ENCODE measurements at regions not wholly inside any gene's neighbourhood (a gene's known extent, or its start where the extent isn't known, plus 50 kb on each side); places are given as distances from the start of the nearest gene placed in this dataset.

GRCh38 chr2:187912950-187913349 is 358.7 kb upstream of the TFPI start:
- Histone ChIP-seq H3K27ac (ENCODE audit: low read depth, low read length) (no peak overlapping the region), H3K4ac (ENCODE audit: low read depth, low read length) (no peak overlapping the region), H2AK5ac (ENCODE audit: low read length) (no peak overlapping the region), H2BK120ac (ENCODE audit: low read depth, low read length) (no peak overlapping the region), H3K9ac (ENCODE audit: low read length) (no peak overlapping the region), H3K4me3 (ENCODE audit: low read length) (no peak overlapping the region), H3K27me3 (ENCODE audit: insufficient read depth, low read length, poor library complexity) (no peaks in the 10 kb centered on the region), H3K79me2 (ENCODE audit: control insufficient read depth, insufficient read depth, low read length) (no peaks in the 10 kb centered on the region), H3K18ac (ENCODE audit: low read length) (no peak overlapping the region), H2BK15ac (replicated peaks; ENCODE audit: low read depth) (no peak overlapping the region), H4K8ac (ENCODE audit: low read depth, low read length) (no peak overlapping the region), H4K5ac (ENCODE audit: low read length) (no peak overlapping the region), H3K79me1 (ENCODE audit: low read length) (no peaks in the 10 kb centered on the region), H3K4me2 (ENCODE audit: low read length) (no peak overlapping the region), H3K36me3 (ENCODE audit: control insufficient read depth, insufficient read depth, low read length) (no peaks in the 10 kb centered on the region), H2BK5ac (ENCODE audit: low read length) (no peak overlapping the region), H3K23ac (ENCODE audit: low read length) (no peak overlapping the region), H3K4me1 (ENCODE audit: control insufficient read depth, low read depth, low read length) (no peaks in the 10 kb centered on the region), H3K56ac (ENCODE audit: low read length) (no peak overlapping the region)
- DNase-seq, result no peak

GRCh38 chr2:187915810-187916209 is 361.6 kb upstream of the TFPI start:
- Histone ChIP-seq H3K18ac (ENCODE audit: low read length) (no peak overlapping the region), H3K79me2 (ENCODE audit: control insufficient read depth, insufficient read depth, low read length) (no peaks in the 10 kb centered on the region), H2AK5ac (ENCODE audit: low read length) (no peak overlapping the region), H3K4me2 (ENCODE audit: low read length) (no peak overlapping the region), H3K4me1 (ENCODE audit: control insufficient read depth, low read depth, low read length) (no peaks in the 10 kb centered on the region), H3K27me3 (ENCODE audit: insufficient read depth, low read length, poor library complexity) (no peaks in the 10 kb centered on the region), H4K8ac (ENCODE audit: low read depth, low read length) (no peak overlapping the region), H3K56ac (ENCODE audit: low read length) (no peak overlapping the region), H3K36me3 (ENCODE audit: control insufficient read depth, insufficient read depth, low read length) (no peaks in the 10 kb centered on the region), H3K27ac (ENCODE audit: low read depth, low read length) (no peak overlapping the region), H2BK5ac (ENCODE audit: low read length) (no peak overlapping the region), H3K4ac (ENCODE audit: low read depth, low read length) (no peak overlapping the region), H3K23ac (ENCODE audit: low read length) (no peak overlapping the region), H3K79me1 (ENCODE audit: low read length) (no peaks in the 10 kb centered on the region), H2BK15ac (replicated peaks; ENCODE audit: low read depth) (no peak overlapping the region), H3K9ac (ENCODE audit: low read length) (no peak overlapping the region), H4K5ac (ENCODE audit: low read length) (no peak overlapping the region), H2BK120ac (ENCODE audit: low read depth, low read length) (no peak overlapping the region), H3K4me3 (ENCODE audit: low read length) (no peak overlapping the region)
- no peak for DNase-seq
- no CpG with 5 or more reads among the region's 4 CpGs for WGBS (ENCODE audit: extremely low coverage, insufficient coverage, low lambda C conversion rate)

DNA sequence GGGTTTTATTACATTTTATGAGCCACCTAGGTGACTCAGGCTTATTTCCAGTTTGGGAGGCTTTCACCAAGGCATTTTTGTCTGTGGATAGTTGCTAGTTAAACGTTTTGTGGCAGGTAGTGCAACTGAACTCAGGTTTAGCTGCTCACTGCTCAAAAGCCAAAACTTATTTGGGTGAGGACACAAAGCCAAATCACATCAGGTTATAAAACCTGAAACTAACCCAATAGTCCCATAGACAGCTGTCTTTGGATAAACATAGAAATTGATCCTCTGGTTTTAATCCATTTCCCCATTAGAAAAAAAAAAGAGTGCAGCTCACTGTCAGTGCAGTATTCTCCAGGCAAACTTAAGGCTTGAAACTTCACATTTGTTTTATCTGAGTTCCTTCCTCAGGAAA is 362.6 kb upstream of the TFPI start:
- WGBS (ENCODE audit: extremely low coverage, insufficient coverage, low lambda C conversion rate), result no CpG with 5 or more reads among the region's 1 CpG
- H3K79me1 ChIP-seq (ENCODE audit: low read length), result no peaks in the 10 kb centered on the region
- H3K79me2 ChIP-seq (ENCODE audit: control insufficient read depth, insufficient read depth, low read length), result no peaks in the 10 kb centered on the region
- no peak overlapping the region for H3K18ac ChIP-seq (ENCODE audit: low read length)
- H2BK5ac ChIP-seq (ENCODE audit: low read length), result no peak overlapping the region
- H4K5ac ChIP-seq (ENCODE audit: low read length), result no peak overlapping the region
- no peak overlapping the region for H3K9ac ChIP-seq (ENCODE audit: low read length)
- no peak overlapping the region for H3K27ac ChIP-seq (ENCODE audit: low read depth, low read length)
- no peak overlapping the region for H2BK120ac ChIP-seq (ENCODE audit: low read depth, low read length)
- no peak for DNase-seq
- H2AK5ac ChIP-seq (ENCODE audit: low read length), result no peak overlapping the region
- H2BK15ac ChIP-seq (replicated peaks; ENCODE audit: low read depth), result no peak overlapping the region
- no peak overlapping the region for H3K4me2 ChIP-seq (ENCODE audit: low read length)
- H3K23ac ChIP-seq (ENCODE audit: low read length), result no peak overlapping the region
- H3K27me3 ChIP-seq (ENCODE audit: insufficient read depth, low read length, poor library complexity), result no peaks in the 10 kb centered on the region
- H3K36me3 ChIP-seq (ENCODE audit: control insufficient read depth, insufficient read depth, low read length), result no peaks in the 10 kb centered on the region
- no peak overlapping the region for H3K4ac ChIP-seq (ENCODE audit: low read depth, low read length)
- no peak overlapping the region for H3K56ac ChIP-seq (ENCODE audit: low read length)
- H4K8ac ChIP-seq (ENCODE audit: low read depth, low read length), result no peak overlapping the region
- H3K4me1 ChIP-seq (ENCODE audit: control insufficient read depth, low read depth, low read length), result no peaks in the 10 kb centered on the region
- H3K4me3 ChIP-seq (ENCODE audit: low read length), result no peak overlapping the region

GRCh38 chr2:187917535-187917934 is 363.3 kb upstream of the TFPI start:
- no peak overlapping the region for H3K9ac ChIP-seq (ENCODE audit: low read length)
- no peak for DNase-seq

GRCh38 chr2:187918996-187919821 is 365.0 kb upstream of the TFPI start:
- no peak overlapping the region for H3K27ac ChIP-seq (ENCODE audit: low read depth, low read length)
- H3K4ac ChIP-seq (ENCODE audit: low read depth, low read length), result no peak overlapping the region
- H3K79me1 ChIP-seq (ENCODE audit: low read length), result no peaks in the 10 kb centered on the region
- no peak overlapping the region for H4K5ac ChIP-seq (ENCODE audit: low read length)
- H2AK5ac ChIP-seq (ENCODE audit: low read length), result no peak overlapping the region
- H3K56ac ChIP-seq (ENCODE audit: low read length), result no peak overlapping the region
- no peak overlapping the region for H2BK5ac ChIP-seq (ENCODE audit: low read length)
- no peak overlapping the region for H2BK120ac ChIP-seq (ENCODE audit: low read depth, low read length)
- no peak overlapping the region for H3K4me2 ChIP-seq (ENCODE audit: low read length)
- no peak overlapping the region for H3K18ac ChIP-seq (ENCODE audit: low read length)
- H3K23ac ChIP-seq (ENCODE audit: low read length), result no peak overlapping the region
- H3K4me1 ChIP-seq (ENCODE audit: control insufficient read depth, low read depth, low read length), result no peaks in the 10 kb centered on the region
- H3K79me2 ChIP-seq (ENCODE audit: control insufficient read depth, insufficient read depth, low read length), result no peaks in the 10 kb centered on the region
- no peaks in the 10 kb centered on the region for H3K27me3 ChIP-seq (ENCODE audit: insufficient read depth, low read length, poor library complexity)
- no CpG with 5 or more reads among the region's 4 CpGs for WGBS (ENCODE audit: extremely low coverage, insufficient coverage, low lambda C conversion rate)
- no peak overlapping the region for H2BK15ac ChIP-seq (replicated peaks; ENCODE audit: low read depth)
- no peaks in the 10 kb centered on the region for H3K36me3 ChIP-seq (ENCODE audit: control insufficient read depth, insufficient read depth, low read length)
- no peak overlapping the region for H3K4me3 ChIP-seq (ENCODE audit: low read length)
- no peak overlapping the region for H3K9ac ChIP-seq (ENCODE audit: low read length)
- H4K8ac ChIP-seq (ENCODE audit: low read depth, low read length), result no peak overlapping the region
- DNase-seq, result no peak

More at GRCh38 chr2:187917535-187917934, 363.3 kb upstream of the TFPI start:
- Histone ChIP-seq H3K4me1 (ENCODE audit: control insufficient read depth, low read depth, low read length) (no peaks in the 10 kb centered on the region), H4K5ac (ENCODE audit: low read length) (no peak overlapping the region), H2AK5ac (ENCODE audit: low read length) (no peak overlapping the region), H3K27ac (ENCODE audit: low read depth, low read length) (no peak overlapping the region), H3K36me3 (ENCODE audit: control insufficient read depth, insufficient read depth, low read length) (no peaks in the 10 kb centered on the region), H2BK5ac (ENCODE audit: low read length) (no peak overlapping the region), H3K4ac (ENCODE audit: low read depth, low read length) (no peak overlapping the region), H4K8ac (ENCODE audit: low read depth, low read length) (no peak overlapping the region), H2BK120ac (ENCODE audit: low read depth, low read length) (no peak overlapping the region), H3K27me3 (ENCODE audit: insufficient read depth, low read length, poor library complexity) (no peaks in the 10 kb centered on the region), H3K79me1 (ENCODE audit: low read length) (no peaks in the 10 kb centered on the region), H3K4me3 (ENCODE audit: low read length) (no peak overlapping the region), H2BK15ac (replicated peaks; ENCODE audit: low read depth) (no peak overlapping the region), H3K4me2 (ENCODE audit: low read length) (no peak overlapping the region), H3K56ac (ENCODE audit: low read length) (no peak overlapping the region), H3K18ac (ENCODE audit: low read length) (no peak overlapping the region), H3K23ac (ENCODE audit: low read length) (no peak overlapping the region), H3K79me2 (ENCODE audit: control insufficient read depth, insufficient read depth, low read length) (no peaks in the 10 kb centered on the region)

DNA sequence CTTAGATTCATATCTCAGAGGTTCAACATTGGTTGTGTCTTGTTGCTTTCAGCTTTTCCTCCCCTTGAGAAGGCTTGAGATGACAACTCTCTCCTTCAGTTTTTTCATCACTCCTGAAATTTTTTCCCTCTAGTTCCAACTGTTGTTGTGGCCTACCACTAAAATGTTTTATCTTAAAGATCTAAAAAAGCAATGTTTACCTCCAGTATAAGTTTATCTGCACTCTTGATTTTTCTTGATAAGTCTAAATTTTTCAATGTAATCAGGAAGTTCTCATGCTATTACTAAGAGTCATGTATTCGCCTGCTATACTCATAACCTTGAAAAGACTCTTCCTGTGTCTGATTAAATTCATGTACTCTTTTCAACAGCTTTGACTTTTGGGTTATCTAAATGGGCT is 366.3 kb upstream of the TFPI start:
- no peak overlapping the region for H4K8ac ChIP-seq (ENCODE audit: low read depth, low read length)
- H3K27ac ChIP-seq (ENCODE audit: low read depth, low read length), result no peak overlapping the region
- no CpG with 5 or more reads among the region's 1 CpG for WGBS (ENCODE audit: extremely low coverage, insufficient coverage, low lambda C conversion rate)

More for the DNA sequence above, 366.3 kb upstream of the TFPI start:
- Histone ChIP-seq H3K36me3 (ENCODE audit: control insufficient read depth, insufficient read depth, low read length) (no peaks in the 10 kb centered on the region), H3K27me3 (ENCODE audit: insufficient read depth, low read length, poor library complexity) (no peaks in the 10 kb centered on the region), H3K9ac (ENCODE audit: low read length) (no peak overlapping the region), H4K5ac (ENCODE audit: low read length) (no peak overlapping the region), H3K79me2 (ENCODE audit: control insufficient read depth, insufficient read depth, low read length) (no peaks in the 10 kb centered on the region), H3K4ac (ENCODE audit: low read depth, low read length) (no peak overlapping the region), H3K18ac (ENCODE audit: low read length) (no peak overlapping the region), H2AK5ac (ENCODE audit: low read length) (no peak overlapping the region), H3K23ac (ENCODE audit: low read length) (no peak overlapping the region), H2BK5ac (ENCODE audit: low read length) (no peak overlapping the region), H2BK120ac (ENCODE audit: low read depth, low read length) (no peak overlapping the region), H3K4me1 (ENCODE audit: control insufficient read depth, low read depth, low read length) (no peaks in the 10 kb centered on the region), H3K79me1 (ENCODE audit: low read length) (no peaks in the 10 kb centered on the region), H3K4me3 (ENCODE audit: low read length) (no peak overlapping the region), H3K56ac (ENCODE audit: low read length) (no peak overlapping the region), H3K4me2 (ENCODE audit: low read length) (no peak overlapping the region), H2BK15ac (replicated peaks; ENCODE audit: low read depth) (no peak overlapping the region)
- DNase-seq, result no peak
